HG03565 (cell line): ENCODE measurements at regions not wholly inside any gene's neighbourhood (a gene's known extent, or its start where the extent isn't known, plus 50 kb on each side); places are given as distances from the start of the nearest gene placed in this dataset.

Experiments
- ATAC-seq: cut with Tn5 transposase; IDR thresholded peaks from one replicate; pipeline ENCODE4 v1.9.1; 2021; ENCODE audit warnings: mild to moderate bottlenecking, moderate library complexity; ENCODE audit not compliant: unreplicated experiment

- no peak for ATAC-seq
Measured at GRCh38 chr9:25990376-25990775, 312.1 kb upstream of the TUSC1 start.

- no peak for ATAC-seq
Measured at GRCh38 chr9:25975667-25976066, 297.4 kb upstream of the TUSC1 start.

GRCh38 chr9:25964239-25964638, 286.0 kb upstream of the TUSC1 start:
- ATAC-seq = peak; percentile 59

GRCh38 chr9:25960178-25960577, 281.9 kb upstream of the TUSC1 start:
- no peak for ATAC-seq

GRCh38 chr9:25954209-25954608, 276.0 kb upstream of the TUSC1 start:
- no peak for ATAC-seq

- no peak for ATAC-seq
Measured at GRCh38 chr9:25948182-25948581, 269.9 kb upstream of the TUSC1 start.

GRCh38 chr9:25939126-25939525, 260.9 kb upstream of the TUSC1 start:
- ATAC-seq = no peak

- ATAC-seq = no peak
Measured at GRCh38 chr9:25936031-25936430, 257.8 kb upstream of the TUSC1 start.

- no peak for ATAC-seq
Measured at GRCh38 chr9:25935188-25935587, 256.9 kb upstream of the TUSC1 start.

- ATAC-seq = no peak
Measured at GRCh38 chr9:25918761-25919160, 240.5 kb upstream of the TUSC1 start.

GRCh38 chr9:25917731-25918362, 239.6 kb upstream of the TUSC1 start:
- no peak for ATAC-seq

GRCh38 chr9:25913806-25914205, 235.6 kb upstream of the TUSC1 start:
- ATAC-seq = no peak

- no peak for ATAC-seq
Measured at GRCh38 chr9:25904701-25905100, 226.5 kb upstream of the TUSC1 start.

- no peak for ATAC-seq
Measured at GRCh38 chr9:25891527-25891926, 213.3 kb upstream of the TUSC1 start.

GRCh38 chr9:25889661-25890060, 211.4 kb upstream of the TUSC1 start:
- no peak for ATAC-seq

GRCh38 chr9:25876248-25876647, 198.0 kb upstream of the TUSC1 start:
- no peak for ATAC-seq

GRCh38 chr9:25864509-25864908, 186.3 kb upstream of the TUSC1 start:
- no peak for ATAC-seq

GRCh38 chr9:25861421-25861820, 183.2 kb upstream of the TUSC1 start:
- no peak for ATAC-seq

GRCh38 chr9:25857147-25857546, 178.9 kb upstream of the TUSC1 start:
- no peak for ATAC-seq

- ATAC-seq = no peak
Measured at GRCh38 chr9:25850803-25851202, 172.6 kb upstream of the TUSC1 start.

GRCh38 chr9:25845867-25846266, 167.6 kb upstream of the TUSC1 start:
- no peak for ATAC-seq

GRCh38 chr9:25830381-25830780, 152.1 kb upstream of the TUSC1 start:
- no peak for ATAC-seq

GRCh38 chr9:25827626-25828025, 149.4 kb upstream of the TUSC1 start:
- ATAC-seq = no peak
